ENCODE measurements at regions not wholly inside any gene's neighbourhood (a gene's known extent, or its start where the extent isn't known, plus 50 kb on each side); places are given as distances from the start of the nearest gene placed in this dataset.

DNA sequence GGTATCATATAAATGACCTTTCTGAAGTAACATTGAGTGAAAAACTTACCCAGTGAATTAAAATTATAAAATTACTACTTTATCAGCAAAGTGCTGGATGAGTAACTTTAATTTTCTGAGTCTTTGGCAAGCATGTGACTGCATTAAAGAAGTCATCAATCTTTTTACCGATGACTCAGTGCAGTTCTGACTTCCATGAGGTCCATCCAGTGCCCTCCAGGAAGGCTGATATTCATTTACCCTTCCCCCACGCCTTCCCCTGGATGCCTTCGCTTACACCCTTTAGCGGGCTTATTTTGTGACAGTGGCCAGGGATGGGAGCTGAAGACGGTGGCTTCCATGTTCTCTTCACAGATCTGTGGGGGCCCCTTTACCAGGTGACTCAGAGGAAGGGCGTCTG is 572.9 kb upstream of the PFKP start:
- no peaks in the 10 kb centered on the region for H3K4me1 ChIP-seq (ENCODE audit: insufficient read depth, low read length, poor library complexity, severe bottlenecking)
- H3K4me3 ChIP-seq (ENCODE audit: low read depth, low read length, poor library complexity, severe bottlenecking): no peak overlapping the region
- H3K9me2 ChIP-seq (ENCODE audit: insufficient read depth, low read length): no peaks in the 10 kb centered on the region
- no peak overlapping the region for H3K27ac ChIP-seq (ENCODE audit: low read depth, low read length, poor library complexity, severe bottlenecking)
- H4K20me1 ChIP-seq (ENCODE audit: insufficient read depth, low read length): no peaks in the 10 kb centered on the region
- H3K4me2 ChIP-seq (ENCODE audit: low read length): no peak overlapping the region
- CTCF ChIA-PET (ENCODE audit: unreplicated experiment): no interaction called here
- no peaks in the 10 kb centered on the region for H3K36me3 ChIP-seq (ENCODE audit: insufficient read depth, low read length)
- intact Hi-C loops (cut with micrococcal nuclease; ENCODE audit: unreplicated experiment): no loop called here
- POLR2A ChIA-PET: no interaction called here
- no peak for DNase-seq (ENCODE audit: low spot score)
- BruUV-seq (replicated peaks): no TSS peak
- no peaks in the 10 kb centered on the region for H3K79me2 ChIP-seq (ENCODE audit: insufficient read depth, low read depth, low read length)
- TF ChIP-seq, protein P1, sequence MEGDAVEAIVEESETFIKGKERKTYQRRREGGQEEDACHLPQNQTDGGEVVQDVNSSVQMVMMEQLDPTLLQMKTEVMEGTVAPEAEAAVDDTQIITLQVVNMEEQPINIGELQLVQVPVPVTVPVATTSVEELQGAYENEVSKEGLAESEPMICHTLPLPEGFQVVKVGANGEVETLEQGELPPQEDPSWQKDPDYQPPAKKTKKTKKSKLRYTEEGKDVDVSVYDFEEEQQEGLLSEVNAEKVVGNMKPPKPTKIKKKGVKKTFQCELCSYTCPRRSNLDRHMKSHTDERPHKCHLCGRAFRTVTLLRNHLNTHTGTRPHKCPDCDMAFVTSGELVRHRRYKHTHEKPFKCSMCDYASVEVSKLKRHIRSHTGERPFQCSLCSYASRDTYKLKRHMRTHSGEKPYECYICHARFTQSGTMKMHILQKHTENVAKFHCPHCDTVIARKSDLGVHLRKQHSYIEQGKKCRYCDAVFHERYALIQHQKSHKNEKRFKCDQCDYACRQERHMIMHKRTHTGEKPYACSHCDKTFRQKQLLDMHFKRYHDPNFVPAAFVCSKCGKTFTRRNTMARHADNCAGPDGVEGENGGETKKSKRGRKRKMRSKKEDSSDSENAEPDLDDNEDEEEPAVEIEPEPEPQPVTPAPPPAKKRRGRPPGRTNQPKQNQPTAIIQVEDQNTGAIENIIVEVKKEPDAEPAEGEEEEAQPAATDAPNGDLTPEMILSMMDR (conservative IDR thresholded peaks at IDR 0.05; ENCODE audit: low read length): no peak
- no peak for TF ChIP-seq EZH2phosphoT487 (IDR thresholded peaks at IDR 0.05; ENCODE audit: borderline replicate concordance, low read depth, low read length)
- H2AFZ ChIP-seq (ENCODE audit: low read length): no peak overlapping the region
- H3K9me3 ChIP-seq (ENCODE audit: low read length): no peaks in the 10 kb centered on the region

GRCh38 chr10:2488446-2489005 is 578.8 kb upstream of the PFKP start:
- Histone ChIP-seq H3K9me3 (ENCODE audit: low read length) (no peaks in the 10 kb centered on the region), H3K4me2 (ENCODE audit: low read length) (no peak overlapping the region), H3K4me1 (ENCODE audit: insufficient read depth, low read length, poor library complexity, severe bottlenecking) (no peaks in the 10 kb centered on the region), H3K4me3 (ENCODE audit: low read depth, low read length, poor library complexity, severe bottlenecking) (no peak overlapping the region), H2AFZ (ENCODE audit: low read length) (no peak overlapping the region), H3K36me3 (ENCODE audit: insufficient read depth, low read length) (no peaks in the 10 kb centered on the region), H3K27ac (ENCODE audit: low read depth, low read length, poor library complexity, severe bottlenecking) (no peak overlapping the region), H3K9me2 (ENCODE audit: insufficient read depth, low read length) (no peaks in the 10 kb centered on the region), H3K79me2 (ENCODE audit: insufficient read depth, low read depth, low read length) (no peaks in the 10 kb centered on the region), H4K20me1 (ENCODE audit: insufficient read depth, low read length) (no peaks in the 10 kb centered on the region)
- no peak for DNase-seq (ENCODE audit: low spot score)
- no TSS peak for BruUV-seq (replicated peaks)
- CTCF ChIA-PET (ENCODE audit: unreplicated experiment): no interaction called here
- TF ChIP-seq, protein P1 (conservative IDR thresholded peaks at IDR 0.05; ENCODE audit: low read length): no peak
- no peak for TF ChIP-seq EZH2phosphoT487 (IDR thresholded peaks at IDR 0.05; ENCODE audit: borderline replicate concordance, low read depth, low read length)
- intact Hi-C loops (cut with micrococcal nuclease; ENCODE audit: unreplicated experiment): no loop called here
- POLR2A ChIA-PET: no interaction called here

DNA sequence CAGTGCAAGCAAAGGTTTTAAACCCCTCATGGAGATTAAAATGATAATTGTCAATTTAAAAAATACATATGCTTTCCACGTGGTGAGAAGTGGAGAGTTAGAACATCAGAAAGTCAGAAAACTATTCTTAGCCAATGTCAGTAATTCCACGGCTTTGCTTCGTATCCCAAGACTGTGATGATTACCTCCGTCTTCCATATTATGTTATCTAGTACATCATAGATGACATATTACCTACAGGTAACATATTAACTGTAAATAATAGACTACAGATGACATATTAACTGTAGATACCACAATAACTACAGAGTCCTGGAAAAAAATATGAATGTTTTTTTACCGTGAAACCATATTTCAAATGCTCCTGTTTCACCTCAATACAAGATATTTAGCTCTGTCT is 579.4 kb upstream of the PFKP start:
- H3K4me1 ChIP-seq (ENCODE audit: insufficient read depth, low read length, poor library complexity, severe bottlenecking): no peaks in the 10 kb centered on the region
- intact Hi-C loops (cut with micrococcal nuclease; ENCODE audit: unreplicated experiment): no loop called here
- TF ChIP-seq, protein P1 (conservative IDR thresholded peaks at IDR 0.05; ENCODE audit: low read length): no peak
- TF ChIP-seq EZH2phosphoT487 (IDR thresholded peaks at IDR 0.05; ENCODE audit: borderline replicate concordance, low read depth, low read length): no peak
- no peak overlapping the region for H3K4me3 ChIP-seq (ENCODE audit: low read depth, low read length, poor library complexity, severe bottlenecking)
- no peak overlapping the region for H3K4me2 ChIP-seq (ENCODE audit: low read length)
- no peaks in the 10 kb centered on the region for H3K36me3 ChIP-seq (ENCODE audit: insufficient read depth, low read length)
- no peak for DNase-seq (ENCODE audit: low spot score)
- POLR2A ChIA-PET: no interaction called here
- H4K20me1 ChIP-seq (ENCODE audit: insufficient read depth, low read length): no peaks in the 10 kb centered on the region
- no peaks in the 10 kb centered on the region for H3K79me2 ChIP-seq (ENCODE audit: insufficient read depth, low read depth, low read length)
- H2AFZ ChIP-seq (ENCODE audit: low read length): no peak overlapping the region
- no peak overlapping the region for H3K27ac ChIP-seq (ENCODE audit: low read depth, low read length, poor library complexity, severe bottlenecking)
- H3K9me3 ChIP-seq (ENCODE audit: low read length): no peaks in the 10 kb centered on the region
- CTCF ChIA-PET (ENCODE audit: unreplicated experiment): no interaction called here
- BruUV-seq (replicated peaks): no TSS peak
- H3K9me2 ChIP-seq (ENCODE audit: insufficient read depth, low read length): no peaks in the 10 kb centered on the region
